ENCODE measurements at regions not wholly inside any gene's neighbourhood (a gene's known extent, or its start where the extent isn't known, plus 50 kb on each side); places are given as distances from the start of the nearest gene placed in this dataset.

GRCh38 chr7:39832519-39833085 lies 117.5 kb upstream of the CDK13 start:
- Histone ChIP-seq H2BK120ac (ENCODE audit: low read depth, low read length, poor library complexity, severe bottlenecking) (no peak overlapping the region), H2BK20ac (ENCODE audit: low read depth, low read length, poor library complexity, severe bottlenecking) (no peak overlapping the region), H3K14ac (ENCODE audit: insufficient read depth, low read length) (no peak overlapping the region), H3K9me3 (ENCODE audit: control insufficient read depth, low read depth, low read length) (no peaks in the 10 kb centered on the region), H2BK5ac (ENCODE audit: insufficient read length, low read length) (no peak overlapping the region), H4K8ac (replicated peaks; ENCODE audit: insufficient read length, low read depth, low read length) (no peak overlapping the region), H3K4me1 (ENCODE audit: insufficient read depth, low read length) (no peaks in the 10 kb centered on the region; the same call in 1 of the 2 replicates), H3K4me2 (ENCODE audit: insufficient read depth, insufficient read length, low read length) (no peak overlapping the region), H3K9ac (ENCODE audit: extremely low read depth, insufficient read length, low read length) (no peak overlapping the region), H3K27me3 (ENCODE audit: insufficient read depth, low read length) (peaks cover 8% of the 10 kb centered on the region; the same call in 1 of the 2 replicates), H4K91ac (ENCODE audit: insufficient read length, low read depth, low read length) (no peak overlapping the region), H3K79me2 (ENCODE audit: insufficient read depth, low read length) (no peaks in the 10 kb centered on the region), H3T11ph (ENCODE audit: low read length) (no peak overlapping the region), H4K5ac (ENCODE audit: insufficient read length, low read depth, low read length) (no peak overlapping the region), H3K18ac (ENCODE audit: insufficient read length, low read depth, low read length) (no peak overlapping the region), H3K79me1 (ENCODE audit: insufficient read depth, low read depth, low read length, poor library complexity, severe bottlenecking) (no peaks in the 10 kb centered on the region), H2BK12ac (ENCODE audit: insufficient read length, low read depth, low read length) (no peak overlapping the region), H4K20me1 (ENCODE audit: control insufficient read depth, insufficient read depth, insufficient read length) (no peaks in the 10 kb centered on the region), H3K56ac (ENCODE audit: insufficient read length, low read depth, low read length) (no peak overlapping the region), H3K4ac (ENCODE audit: low read depth, low read length) (no peak overlapping the region), H3K23me2 (ENCODE audit: insufficient read length, low read depth, low read length, poor library complexity, severe bottlenecking) (peaks cover 9% of the 10 kb centered on the region), H2AK5ac (ENCODE audit: insufficient read length, low read length) (no peak overlapping the region), H2BK15ac (ENCODE audit: low read depth, low read length) (no peak overlapping the region), H2AFZ (ENCODE audit: low read length) (no peak overlapping the region), H3K27ac (ENCODE audit: insufficient read length, low read depth, low read length) (no peak overlapping the region), H3K23ac (ENCODE audit: insufficient read length, low read depth, low read length) (no peak overlapping the region)
- Mint-ChIP-seq H3K9me3 (no peaks in the 10 kb centered on the region; a peak in 1 of 5 replicates), H3K4me1 (peaks cover 7 to 16% of the 10 kb centered on the region in 2 experiments), H3K27me3 (ENCODE audit: low read depth) (peaks cover 50% of the 10 kb centered on the region), H3K4me3 (peak overlapping the region; percentile 40 to 72; a peak in 4 of 5 replicates), H3K36me3 (ENCODE audit: insufficient read depth in 1 of 3, low read depth in 3 of 3) (no peaks in the 10 kb centered on the region), H3K27ac (no peak overlapping the region)
- DNase-seq: no peak
- WGBS (ENCODE audit: extremely low coverage, insufficient read length, low lambda C conversion rate): no CpG with 5 or more reads among the region's 3 CpGs
- no peak for TF ChIP-seq CTCF (conservative IDR thresholded peaks at IDR 0.05)
